ENCODE measurements at regions not wholly inside any gene's neighbourhood (a gene's known extent, or its start where the extent isn't known, plus 50 kb on each side); places are given as distances from the start of the nearest gene placed in this dataset.

DNA sequence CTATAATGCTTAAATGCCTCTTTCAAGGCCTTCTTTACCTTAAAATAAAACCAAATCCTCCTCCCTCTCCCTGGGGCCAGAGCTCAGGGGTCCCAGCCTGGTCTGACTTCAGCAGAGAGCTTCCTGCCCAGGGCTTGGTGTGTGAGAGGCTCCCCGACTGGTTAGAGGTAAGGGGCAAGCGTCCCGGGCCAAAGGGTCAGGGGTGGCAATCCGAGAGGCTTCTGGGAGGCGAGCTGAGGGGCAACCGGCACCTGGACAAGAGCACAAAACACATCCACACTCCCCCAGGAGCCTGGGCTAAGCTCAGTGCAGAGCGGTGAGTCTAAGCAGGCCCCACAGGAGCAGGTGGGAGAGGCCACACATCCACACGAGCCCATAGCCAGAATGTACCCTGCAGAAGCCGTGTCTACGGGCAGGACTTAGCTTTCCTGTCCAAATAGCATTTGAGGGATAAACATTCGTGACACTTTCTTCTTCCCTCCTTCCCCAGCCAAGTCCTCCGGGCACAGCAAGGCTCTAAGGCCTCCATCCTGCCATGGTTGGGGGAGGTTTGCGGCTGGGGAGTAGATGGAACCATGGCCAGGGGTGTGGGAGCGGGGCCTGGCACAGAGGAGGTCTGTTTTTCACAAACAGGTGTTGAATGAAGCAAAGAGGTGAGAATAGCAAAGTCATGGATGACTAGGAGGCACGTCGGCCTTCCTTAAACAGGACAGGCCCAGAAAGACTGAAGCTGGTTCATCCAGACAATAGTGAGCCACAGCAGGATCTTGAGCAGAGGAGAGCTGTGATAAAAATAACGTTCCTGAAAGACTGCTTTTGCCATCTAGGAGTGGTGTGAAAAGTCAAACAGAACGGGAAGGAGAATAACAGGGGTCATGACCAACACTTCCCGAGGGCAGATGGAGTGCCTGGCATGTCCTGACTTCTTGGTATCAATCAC, 98.7 kb upstream of the IQSEC1 start:
- TF ChIP-seq, protein P1, sequence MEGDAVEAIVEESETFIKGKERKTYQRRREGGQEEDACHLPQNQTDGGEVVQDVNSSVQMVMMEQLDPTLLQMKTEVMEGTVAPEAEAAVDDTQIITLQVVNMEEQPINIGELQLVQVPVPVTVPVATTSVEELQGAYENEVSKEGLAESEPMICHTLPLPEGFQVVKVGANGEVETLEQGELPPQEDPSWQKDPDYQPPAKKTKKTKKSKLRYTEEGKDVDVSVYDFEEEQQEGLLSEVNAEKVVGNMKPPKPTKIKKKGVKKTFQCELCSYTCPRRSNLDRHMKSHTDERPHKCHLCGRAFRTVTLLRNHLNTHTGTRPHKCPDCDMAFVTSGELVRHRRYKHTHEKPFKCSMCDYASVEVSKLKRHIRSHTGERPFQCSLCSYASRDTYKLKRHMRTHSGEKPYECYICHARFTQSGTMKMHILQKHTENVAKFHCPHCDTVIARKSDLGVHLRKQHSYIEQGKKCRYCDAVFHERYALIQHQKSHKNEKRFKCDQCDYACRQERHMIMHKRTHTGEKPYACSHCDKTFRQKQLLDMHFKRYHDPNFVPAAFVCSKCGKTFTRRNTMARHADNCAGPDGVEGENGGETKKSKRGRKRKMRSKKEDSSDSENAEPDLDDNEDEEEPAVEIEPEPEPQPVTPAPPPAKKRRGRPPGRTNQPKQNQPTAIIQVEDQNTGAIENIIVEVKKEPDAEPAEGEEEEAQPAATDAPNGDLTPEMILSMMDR (IDR thresholded peaks at IDR 0.05; ENCODE audit: insufficient read depth, low read length, poor library complexity, severe bottlenecking): no peak
- TF ChIP-seq EZH2phosphoT487 (conservative IDR thresholded peaks at IDR 0.05; ENCODE audit: low read length): no peak
- no peaks in the 10 kb centered on the region for H4K20me1 ChIP-seq (ENCODE audit: low read depth, low read length)
- no peaks in the 10 kb centered on the region for H3K27me3 ChIP-seq (ENCODE audit: low read length)
- no peak overlapping the region for H3K9ac ChIP-seq (ENCODE audit: low read length)
- H3K4me3 ChIP-seq (ENCODE audit: insufficient read depth, low read length, poor library complexity, severe bottlenecking): no peak overlapping the region
- no peaks in the 10 kb centered on the region for H3F3A ChIP-seq (ENCODE audit: insufficient read depth)
- no peaks in the 10 kb centered on the region for H3K9me3 ChIP-seq (ENCODE audit: insufficient read depth, low read length)
- H3K4me2 ChIP-seq (ENCODE audit: low read depth, low read length, poor library complexity, severe bottlenecking): no peak overlapping the region
- H3K36me3 ChIP-seq (ENCODE audit: low read length): no peaks in the 10 kb centered on the region
- H3K79me2 ChIP-seq (ENCODE audit: insufficient read depth, low read length): no peaks in the 10 kb centered on the region
- no peak overlapping the region for H2AFZ ChIP-seq (ENCODE audit: low read depth, low read length, severe bottlenecking)
- no peak overlapping the region for H3K27ac ChIP-seq (ENCODE audit: low read depth, low read length)
- no peaks in the 10 kb centered on the region for H3K9me2 ChIP-seq (replicated peaks; ENCODE audit: insufficient read depth, low read length)

DNA sequence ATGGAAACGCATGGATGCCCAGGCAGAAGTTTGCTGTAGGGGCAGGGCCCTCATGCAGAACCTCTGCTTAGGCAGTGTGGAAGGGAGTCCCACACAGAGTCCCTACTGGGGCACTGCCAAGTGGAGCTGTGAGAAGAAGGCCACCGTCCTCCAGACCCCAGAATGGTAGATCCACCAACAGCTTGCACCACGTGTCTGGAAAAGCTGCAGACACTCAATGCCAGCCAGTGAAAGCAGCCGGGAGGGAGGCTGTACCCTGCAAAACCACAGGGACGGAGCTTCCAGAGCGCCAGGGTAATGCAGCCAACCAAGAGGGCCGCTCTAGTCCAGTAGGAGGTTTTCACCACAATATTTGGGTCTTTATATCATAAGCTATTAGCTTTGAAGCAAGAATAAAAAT, 97.1 kb upstream of the IQSEC1 start:
- no peak overlapping the region for H3K27ac ChIP-seq (ENCODE audit: low read depth, low read length)
- H3F3A ChIP-seq (ENCODE audit: insufficient read depth): no peaks in the 10 kb centered on the region
- no peak overlapping the region for H3K4me3 ChIP-seq (ENCODE audit: insufficient read depth, low read length, poor library complexity, severe bottlenecking)
- no peaks in the 10 kb centered on the region for H3K9me3 ChIP-seq (ENCODE audit: insufficient read depth, low read length)
- H3K4me2 ChIP-seq (ENCODE audit: low read depth, low read length, poor library complexity, severe bottlenecking): no peak overlapping the region
- no peak overlapping the region for H2AFZ ChIP-seq (ENCODE audit: low read depth, low read length, severe bottlenecking)
- TF ChIP-seq EZH2phosphoT487 (conservative IDR thresholded peaks at IDR 0.05; ENCODE audit: low read length): no peak
- TF ChIP-seq, protein P1 (IDR thresholded peaks at IDR 0.05; ENCODE audit: insufficient read depth, low read length, poor library complexity, severe bottlenecking): no peak
- no peak overlapping the region for H3K9ac ChIP-seq (ENCODE audit: low read length)
- no peaks in the 10 kb centered on the region for H3K36me3 ChIP-seq (ENCODE audit: low read length)
- no peaks in the 10 kb centered on the region for H4K20me1 ChIP-seq (ENCODE audit: low read depth, low read length)
- H3K79me2 ChIP-seq (ENCODE audit: insufficient read depth, low read length): no peaks in the 10 kb centered on the region
- H3K9me2 ChIP-seq (replicated peaks; ENCODE audit: insufficient read depth, low read length): no peaks in the 10 kb centered on the region
- H3K27me3 ChIP-seq (ENCODE audit: low read length): no peaks in the 10 kb centered on the region

DNA sequence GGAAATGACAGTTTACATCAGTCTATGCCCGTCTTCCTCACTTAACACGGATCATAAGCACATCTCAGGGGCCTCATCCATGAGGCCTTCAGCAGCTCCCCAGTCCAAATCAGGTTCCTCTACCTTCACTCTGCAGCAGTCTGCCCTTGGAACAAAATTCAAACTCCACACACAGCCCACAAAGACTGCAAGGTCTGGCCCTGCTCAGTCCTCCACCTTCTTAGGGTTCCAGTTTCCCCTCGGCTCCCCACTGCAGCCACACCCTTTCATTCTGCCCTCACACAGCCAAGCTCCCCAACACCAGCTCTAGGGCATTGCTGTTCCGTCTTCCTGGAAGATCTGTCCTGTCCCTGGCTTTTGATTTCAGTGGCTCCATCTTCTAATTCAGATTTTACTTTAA, 95.2 kb upstream of the IQSEC1 start:
- Histone ChIP-seq H3K9ac (ENCODE audit: low read length) (no peak overlapping the region), H3K4me2 (ENCODE audit: low read depth, low read length, poor library complexity, severe bottlenecking) (no peak overlapping the region), H3F3A (ENCODE audit: insufficient read depth) (no peaks in the 10 kb centered on the region), H3K27me3 (ENCODE audit: low read length) (no peaks in the 10 kb centered on the region), H3K9me2 (replicated peaks; ENCODE audit: insufficient read depth, low read length) (no peaks in the 10 kb centered on the region), H3K36me3 (ENCODE audit: low read length) (no peaks in the 10 kb centered on the region), H2AFZ (ENCODE audit: low read depth, low read length, severe bottlenecking) (no peak overlapping the region), H3K4me3 (ENCODE audit: insufficient read depth, low read length, poor library complexity, severe bottlenecking) (no peak overlapping the region), H3K9me3 (ENCODE audit: insufficient read depth, low read length) (no peaks in the 10 kb centered on the region), H3K27ac (ENCODE audit: low read depth, low read length) (no peak overlapping the region), H3K79me2 (ENCODE audit: insufficient read depth, low read length) (no peaks in the 10 kb centered on the region), H4K20me1 (ENCODE audit: low read depth, low read length) (no peaks in the 10 kb centered on the region)
- no peak for TF ChIP-seq EZH2phosphoT487 (conservative IDR thresholded peaks at IDR 0.05; ENCODE audit: low read length)
- TF ChIP-seq, protein P1 (IDR thresholded peaks at IDR 0.05; ENCODE audit: insufficient read depth, low read length, poor library complexity, severe bottlenecking): no peak

All from SU-DHL-6 (cell line).